DOHH2 (cell line): ENCODE measurements at regions not wholly inside any gene's neighbourhood (a gene's known extent, or its start where the extent isn't known, plus 50 kb on each side); places are given as distances from the start of the nearest gene placed in this dataset.

Experiments used
- CTCF ChIP-seq: fragments of 200-600 bp; sonication (generic); IDR thresholded peaks from one replicate; pipeline ENCODE4 v1.5.1; 2014; ENCODE audit warnings: antibody characterized with exemption, mild to moderate bottlenecking, low read depth, low read length; ENCODE audit not compliant: poor library complexity, severe bottlenecking
- EZH2phosphoT487 ChIP-seq: fragments of 200-600 bp; sonication (generic); IDR thresholded peaks from 2 replicates; pipeline ENCODE4 v1.6.1; 2017; ENCODE audit warnings: borderline replicate concordance, mild to moderate bottlenecking, antibody characterized with exemption, low read length, moderate library complexity, mixed read lengths

- TF ChIP-seq CTCF = no peak
- no peak for TF ChIP-seq EZH2phosphoT487
These were observed 95.1 kb upstream of the CAV2 start for GRCh38 chr7:116404389-116404788.
